WI38 (cell line): ENCODE measurements at regions not wholly inside any gene's neighbourhood (a gene's known extent, or its start where the extent isn't known, plus 50 kb on each side); places are given as distances from the start of the nearest gene placed in this dataset.

Experiments
- H3K4me3 ChIP-seq: 2 replicates; pipeline ENCODE4 v1.5.1; 2011; ENCODE audit warnings: low read depth, mild to moderate bottlenecking, control low read depth, low read length
- TF ChIP-seq, protein P1 (sequence below): IDR thresholded peaks from 2 replicates; pipeline ENCODE4 v1.5.1; 2012; ENCODE audit warnings: low read depth, mild to moderate bottlenecking, control low read depth, low read length

DNA sequence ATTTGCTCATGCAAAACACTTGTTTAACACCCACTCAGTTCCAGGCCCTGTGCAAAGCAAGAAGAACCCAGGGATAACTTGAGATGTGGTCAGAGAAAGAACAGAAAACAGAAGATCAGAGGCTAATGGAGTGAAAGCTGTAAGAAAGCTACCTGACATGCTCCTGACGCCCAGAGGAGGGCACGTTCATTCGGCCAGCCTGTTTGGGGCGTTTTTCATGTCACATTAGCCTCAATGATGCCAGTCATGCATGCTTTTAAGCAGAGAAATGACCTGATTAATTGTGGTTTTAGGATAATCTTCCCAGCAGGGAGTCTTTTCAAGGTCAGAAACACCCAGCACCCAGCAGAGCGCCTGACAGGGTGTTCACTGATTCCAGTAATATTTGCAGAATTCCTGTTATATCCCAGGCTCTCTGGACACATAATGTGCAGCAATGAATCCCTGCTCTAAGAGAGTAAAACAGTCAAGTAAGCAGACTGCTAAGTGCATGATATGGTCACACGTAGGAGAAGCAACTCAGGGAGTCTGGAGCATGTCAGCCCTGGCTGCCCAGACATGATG, 320.0 kb downstream of the LRATD1 start:
- TF ChIP-seq, protein P1, sequence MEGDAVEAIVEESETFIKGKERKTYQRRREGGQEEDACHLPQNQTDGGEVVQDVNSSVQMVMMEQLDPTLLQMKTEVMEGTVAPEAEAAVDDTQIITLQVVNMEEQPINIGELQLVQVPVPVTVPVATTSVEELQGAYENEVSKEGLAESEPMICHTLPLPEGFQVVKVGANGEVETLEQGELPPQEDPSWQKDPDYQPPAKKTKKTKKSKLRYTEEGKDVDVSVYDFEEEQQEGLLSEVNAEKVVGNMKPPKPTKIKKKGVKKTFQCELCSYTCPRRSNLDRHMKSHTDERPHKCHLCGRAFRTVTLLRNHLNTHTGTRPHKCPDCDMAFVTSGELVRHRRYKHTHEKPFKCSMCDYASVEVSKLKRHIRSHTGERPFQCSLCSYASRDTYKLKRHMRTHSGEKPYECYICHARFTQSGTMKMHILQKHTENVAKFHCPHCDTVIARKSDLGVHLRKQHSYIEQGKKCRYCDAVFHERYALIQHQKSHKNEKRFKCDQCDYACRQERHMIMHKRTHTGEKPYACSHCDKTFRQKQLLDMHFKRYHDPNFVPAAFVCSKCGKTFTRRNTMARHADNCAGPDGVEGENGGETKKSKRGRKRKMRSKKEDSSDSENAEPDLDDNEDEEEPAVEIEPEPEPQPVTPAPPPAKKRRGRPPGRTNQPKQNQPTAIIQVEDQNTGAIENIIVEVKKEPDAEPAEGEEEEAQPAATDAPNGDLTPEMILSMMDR, result no peak
- no peak overlapping the region for H3K4me3 ChIP-seq

GRCh38 chr2:14960686-14961324, 328.3 kb downstream of the LRATD1 start:
- H3K4me3 ChIP-seq, result no peak overlapping the region
- TF ChIP-seq, protein P1, result no peak

GRCh38 chr2:14967729-14968128, 335.2 kb downstream of the LRATD1 start:
- TF ChIP-seq, protein P1, result no peak
- H3K4me3 ChIP-seq, result no peak overlapping the region

- TF ChIP-seq, protein P1, result no peak
- no peak overlapping the region for H3K4me3 ChIP-seq
Measured at GRCh38 chr2:14975381-14975780, 342.9 kb downstream of the LRATD1 start.

GRCh38 chr2:14977021-14977420, 344.5 kb downstream of the LRATD1 start:
- no peak overlapping the region for H3K4me3 ChIP-seq
- TF ChIP-seq, protein P1, result no peak

DNA sequence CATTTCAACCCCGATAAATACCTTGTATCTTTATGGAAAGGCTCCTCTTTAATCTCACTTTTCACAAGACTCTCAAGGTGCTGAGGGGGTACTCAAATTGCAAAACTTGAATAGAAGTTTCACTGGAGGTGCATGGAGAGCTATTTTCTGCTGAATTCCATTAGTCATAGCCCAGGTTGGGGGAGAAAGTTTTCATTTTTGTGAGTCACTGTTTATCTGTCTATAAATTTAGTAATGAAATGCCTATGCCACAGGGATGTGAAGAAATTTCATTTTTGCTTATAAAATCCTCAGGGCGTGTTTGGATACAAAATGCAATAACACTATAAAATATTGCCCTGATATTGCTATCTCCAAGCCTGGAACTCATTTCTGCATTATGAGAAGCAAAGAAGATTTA, 346.3 kb downstream of the LRATD1 start:
- H3K4me3 ChIP-seq, result no peak overlapping the region
- TF ChIP-seq, protein P1, result no peak

- TF ChIP-seq, protein P1, result no peak
Measured at GRCh38 chr2:14982790-14983189, 350.3 kb downstream of the LRATD1 start.

More at GRCh38 chr2:14982790-14983189, 350.3 kb downstream of the LRATD1 start:
- H3K4me3 ChIP-seq, result no peak overlapping the region
